ENCODE measurements at regions not wholly inside any gene's neighbourhood (a gene's known extent, or its start where the extent isn't known, plus 50 kb on each side); places are given as distances from the start of the nearest gene placed in this dataset.

DNA sequence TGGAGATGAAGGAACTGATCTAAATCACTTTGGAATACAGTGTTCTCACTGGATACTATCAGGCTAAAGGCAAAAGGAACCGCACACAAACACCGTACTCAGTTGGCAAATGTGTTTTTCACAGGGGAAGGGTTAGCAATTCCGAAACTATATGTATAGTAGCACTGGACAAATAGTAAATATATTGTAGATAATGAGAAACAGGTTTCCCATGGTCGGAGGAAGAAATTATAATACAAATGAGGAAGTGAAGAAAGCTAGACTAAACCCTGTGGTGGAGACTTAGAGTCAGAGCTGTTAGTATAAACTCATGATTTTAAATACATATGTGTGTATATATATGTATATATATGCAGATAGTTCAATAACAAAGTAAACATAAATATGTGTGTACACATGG is 414.1 kb upstream of the SALL1 start:
- DNase-seq (ENCODE audit: low spot score in 2 of 2) (no peak), FAIRE-seq (no peak)

- FAIRE-seq = no peak
Measured at GRCh38 chr16:51562891-51563290, 411.8 kb upstream of the SALL1 start.

DNA sequence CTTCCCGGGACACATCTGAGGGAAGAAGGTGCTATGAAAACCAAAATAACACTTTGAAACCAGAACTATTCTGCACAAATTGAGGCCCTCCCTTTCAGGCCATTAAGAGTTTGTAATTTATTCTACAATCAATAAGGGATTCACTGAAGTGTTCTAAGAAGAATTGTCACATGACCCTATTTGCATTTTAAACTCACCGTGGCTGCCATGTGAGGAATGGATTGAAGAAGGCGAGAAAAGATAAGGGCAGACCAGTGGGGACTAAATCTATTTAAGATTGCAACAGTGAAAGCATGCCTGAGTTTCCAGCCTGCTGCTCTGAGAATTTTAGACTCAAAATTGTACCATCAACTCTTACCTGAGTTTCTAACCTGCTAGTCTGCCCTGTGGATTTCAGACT is 408.8 kb upstream of the SALL1 start:
- DNase-seq (ENCODE audit: low spot score in 2 of 2) (no peak), FAIRE-seq (no peak)

More at GRCh38 chr16:51562891-51563290, 411.8 kb upstream of the SALL1 start:
- DNase-seq (ENCODE audit: low spot score in 2 of 2) = no peak

GRCh38 chr16:51557670-51558069 is 406.6 kb upstream of the SALL1 start:
- DNase-seq (ENCODE audit: low spot score in 2 of 2) = no peak
- no peak for FAIRE-seq

- FAIRE-seq (no peak), DNase-seq (ENCODE audit: low spot score in 2 of 2) (no peak)
Measured at GRCh38 chr16:51556694-51557340, 405.7 kb upstream of the SALL1 start.

GRCh38 chr16:51553910-51554309 is 402.8 kb upstream of the SALL1 start:
- FAIRE-seq = no peak
- DNase-seq (ENCODE audit: low spot score in 2 of 2) = no peak

- DNase-seq (ENCODE audit: low spot score in 2 of 2) (no peak), FAIRE-seq (no peak)
Measured at GRCh38 chr16:51553314-51553713, 402.2 kb upstream of the SALL1 start.

- FAIRE-seq = no peak
Measured at GRCh38 chr16:51550800-51551347, 399.8 kb upstream of the SALL1 start.

DNA sequence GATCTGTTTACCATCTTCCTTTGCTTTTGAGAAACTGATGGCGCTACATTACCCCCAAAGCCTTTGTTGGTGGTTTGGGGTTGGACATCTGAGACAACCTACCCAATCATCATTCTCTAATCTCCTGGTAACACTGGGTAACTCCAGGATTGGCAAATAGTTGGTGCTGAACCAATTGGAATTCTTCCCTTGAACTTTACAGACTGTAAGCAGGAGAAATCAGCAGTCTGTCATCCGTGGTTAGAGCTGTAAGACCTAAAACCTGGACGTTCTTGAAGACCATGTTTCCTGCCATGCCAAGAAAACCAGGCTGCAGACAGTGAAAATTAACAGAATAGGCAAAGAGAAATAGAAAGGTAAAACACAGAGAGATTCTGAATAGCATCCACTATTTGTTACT is 398.8 kb upstream of the SALL1 start:
- no peak for DNase-seq (ENCODE audit: low spot score in 2 of 2)

More at GRCh38 chr16:51550800-51551347, 399.8 kb upstream of the SALL1 start:
- no peak for DNase-seq (ENCODE audit: low spot score in 2 of 2)

GRCh38 chr16:51545951-51546350 is 394.9 kb upstream of the SALL1 start:
- FAIRE-seq (no peak), DNase-seq (ENCODE audit: low spot score in 2 of 2) (no peak)

More for the DNA sequence above, 398.8 kb upstream of the SALL1 start:
- FAIRE-seq = no peak

DNA sequence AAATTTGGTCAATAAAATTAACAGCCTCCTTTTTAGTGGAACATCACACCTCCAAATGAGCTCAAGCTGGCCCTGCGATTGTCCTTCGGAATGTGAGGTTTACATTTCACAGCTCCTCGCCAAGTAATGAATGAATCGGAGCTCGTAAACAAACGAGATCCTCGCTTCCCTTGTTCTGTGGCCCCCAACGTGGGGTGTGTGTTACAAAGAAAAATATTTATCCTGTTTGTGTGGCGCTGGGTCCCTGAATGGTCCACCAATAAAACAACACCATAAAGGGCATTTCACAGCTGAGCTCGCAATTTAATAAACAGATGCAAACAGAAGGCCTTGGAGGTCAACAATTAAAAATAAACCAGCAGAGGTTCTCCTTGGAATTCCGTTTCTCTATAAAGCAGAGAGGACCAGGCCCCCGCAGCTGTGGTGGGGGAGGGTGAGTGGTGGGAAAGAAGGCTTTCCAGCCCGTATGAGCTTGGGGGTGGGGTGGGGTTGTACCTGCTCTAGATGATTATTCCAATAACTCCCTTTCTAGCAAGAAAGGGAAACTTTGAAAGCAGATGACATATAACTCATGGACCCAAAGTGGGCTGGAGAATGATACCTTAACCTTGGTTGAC is 393.9 kb upstream of the SALL1 start:
- FAIRE-seq = no peak

DNA sequence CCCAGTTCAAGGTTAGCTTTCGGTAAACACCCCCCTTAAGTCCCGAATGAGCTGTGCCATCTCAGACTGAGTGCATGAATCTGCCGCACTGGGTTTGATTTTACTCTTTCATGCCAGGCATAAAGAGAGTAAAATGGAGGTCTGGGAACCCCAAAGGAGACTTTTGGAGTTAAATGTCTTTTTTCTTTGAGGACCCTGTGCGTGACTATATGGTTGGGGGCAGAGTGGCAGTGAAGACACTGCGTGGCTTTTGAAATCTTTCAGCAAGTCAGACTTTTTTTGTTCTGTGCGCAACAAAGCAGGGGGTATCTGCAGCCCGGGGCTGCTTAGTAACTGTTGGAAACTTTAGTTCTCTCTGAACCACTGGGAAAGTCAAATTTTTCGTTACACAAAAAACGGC is 392.9 kb upstream of the SALL1 start:
- FAIRE-seq (no peak), DNase-seq (ENCODE audit: low spot score in 2 of 2) (no peak)

More for the DNA sequence above, 393.9 kb upstream of the SALL1 start:
- no peak for DNase-seq (ENCODE audit: low spot score in 2 of 2)

GRCh38 chr16:51542981-51543815 is 392.1 kb upstream of the SALL1 start:
- FAIRE-seq = no peak
- no peak for DNase-seq (ENCODE audit: low spot score in 2 of 2)

DNA sequence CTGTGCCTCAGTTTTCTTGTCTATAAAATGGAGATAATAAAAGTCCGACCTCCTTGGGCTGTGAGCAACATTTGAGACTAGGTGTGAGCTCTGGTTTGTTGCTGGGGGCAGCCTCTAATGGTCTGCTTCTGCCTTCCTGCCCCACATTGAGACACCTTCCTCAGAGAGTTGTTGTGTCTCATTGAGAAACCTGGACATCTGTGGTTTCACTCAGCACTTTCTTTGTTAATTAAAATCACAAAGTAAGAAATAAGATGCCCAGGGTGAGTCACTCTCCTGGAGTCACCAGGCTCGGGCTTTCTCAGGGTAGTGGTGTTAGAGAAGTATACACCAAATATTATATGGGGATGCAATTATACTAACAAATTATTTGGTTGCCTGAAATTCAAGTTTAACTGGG is 389.2 kb upstream of the SALL1 start:
- DNase-seq (ENCODE audit: low spot score in 2 of 2) (no peak), FAIRE-seq (no peak)

DNA sequence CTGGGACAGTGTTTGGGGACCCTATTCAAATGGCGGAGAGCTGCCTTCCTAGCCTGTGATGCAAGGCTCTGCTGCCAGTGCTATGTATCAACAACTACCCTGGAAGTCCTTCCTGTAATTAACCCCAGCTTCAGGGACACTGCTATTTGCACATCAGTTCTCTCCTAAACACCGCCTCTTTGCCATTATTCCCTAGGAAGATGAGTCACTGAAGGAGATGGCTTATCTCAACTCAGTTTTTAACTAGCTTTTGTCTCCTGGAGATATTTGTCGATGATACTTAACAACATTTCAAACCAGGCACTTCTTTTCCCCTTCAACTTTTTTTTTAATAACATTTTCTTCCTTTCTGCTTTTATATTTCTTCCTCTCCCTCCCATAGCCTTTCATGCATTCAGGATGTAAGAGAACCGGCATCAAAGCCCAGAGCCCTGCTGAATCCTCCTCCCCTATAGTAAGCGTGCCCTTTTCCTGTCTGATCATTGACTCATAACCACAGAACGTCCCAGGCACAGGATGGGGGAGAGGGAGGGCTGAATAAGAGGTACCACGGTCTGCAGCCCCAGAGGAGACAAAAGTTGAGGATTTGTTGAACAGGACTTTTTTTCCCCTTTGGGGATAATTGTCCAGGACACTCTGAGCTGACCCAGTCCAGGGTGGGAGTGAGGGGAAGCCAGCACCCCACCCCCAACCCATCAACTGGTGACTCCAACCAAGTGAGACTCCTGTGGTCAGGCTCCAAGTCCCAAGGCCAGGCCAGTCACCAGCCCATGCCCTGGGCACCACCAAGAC is 387.8 kb upstream of the SALL1 start:
- no peak for FAIRE-seq
- no peak for DNase-seq (ENCODE audit: low spot score in 2 of 2)

DNA sequence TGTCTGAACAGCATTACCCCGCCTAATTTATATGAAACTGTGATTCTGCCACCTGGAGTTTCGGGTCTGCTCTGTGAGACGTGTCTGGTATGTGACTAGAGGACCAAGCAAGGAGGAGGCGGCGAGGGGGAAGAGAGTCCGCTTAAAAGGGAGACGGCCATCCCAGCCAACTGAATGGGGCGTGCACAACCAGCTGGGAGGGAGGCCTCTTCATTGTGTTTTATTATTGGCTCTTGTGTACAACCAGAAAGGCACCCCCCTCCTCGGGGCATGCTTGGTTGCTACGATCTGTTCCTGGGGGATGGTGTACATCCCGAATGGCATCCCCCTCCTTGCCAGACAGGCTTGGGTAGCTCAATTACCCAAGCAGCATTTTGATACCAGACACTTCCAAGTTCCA is 384.5 kb upstream of the SALL1 start:
- no peak for FAIRE-seq
- DNase-seq (ENCODE audit: low spot score in 2 of 2) = no peak

DNA sequence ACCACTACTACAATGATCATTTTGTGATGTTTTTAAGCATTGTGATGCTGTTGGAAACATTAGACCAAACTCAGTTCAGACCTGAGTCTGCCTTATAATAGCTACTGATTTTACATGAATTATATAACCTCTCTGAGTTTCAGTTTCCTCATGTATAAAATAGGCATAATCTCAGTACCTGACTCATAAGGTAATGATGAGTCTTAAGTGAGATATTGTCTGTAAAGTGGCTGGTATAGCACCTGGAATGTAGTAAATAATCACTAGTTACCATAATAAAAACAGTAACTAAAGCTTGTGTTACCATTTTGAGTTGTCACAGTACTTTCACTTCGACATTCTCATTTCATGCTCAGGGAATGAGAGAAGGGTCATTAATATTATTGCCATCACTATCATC is 381.5 kb upstream of the SALL1 start:
- DNase-seq (ENCODE audit: low spot score in 2 of 2) (no peak), FAIRE-seq (no peak)

- DNase-seq (ENCODE audit: low spot score in 2 of 2) (no peak), FAIRE-seq (no peak)
Measured at GRCh38 chr16:51531271-51531670, 380.2 kb upstream of the SALL1 start.

- no peak for FAIRE-seq
- no peak for DNase-seq (ENCODE audit: low spot score in 2 of 2)
Measured at GRCh38 chr16:51527349-51527748, 376.3 kb upstream of the SALL1 start.

DNA sequence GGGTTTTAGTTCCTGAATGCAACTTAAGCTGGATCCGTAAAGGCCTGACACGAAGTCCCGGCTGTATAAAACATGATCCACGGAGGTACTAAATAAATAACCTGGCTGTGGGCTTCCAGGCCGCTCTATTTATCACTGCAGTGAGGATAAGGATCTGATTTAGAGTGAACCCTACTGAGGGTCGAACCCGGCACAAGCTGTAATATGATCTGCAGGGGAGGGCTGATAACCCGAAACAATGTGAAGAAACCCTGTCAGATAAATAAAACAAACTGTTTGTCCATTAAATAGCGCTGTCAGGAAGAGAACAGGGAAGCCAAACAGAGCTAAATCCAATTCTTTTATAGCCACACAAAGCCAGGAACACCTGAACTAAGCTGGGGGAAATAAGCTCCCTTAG is 375.6 kb upstream of the SALL1 start:
- DNase-seq (ENCODE audit: low spot score in 2 of 2) (no peak), FAIRE-seq (no peak)

Data from frontal cortex (tissue), 3 donors.